ENCODE measurements at regions not wholly inside any gene's neighbourhood (a gene's known extent, or its start where the extent isn't known, plus 50 kb on each side); places are given as distances from the start of the nearest gene placed in this dataset.

DNA sequence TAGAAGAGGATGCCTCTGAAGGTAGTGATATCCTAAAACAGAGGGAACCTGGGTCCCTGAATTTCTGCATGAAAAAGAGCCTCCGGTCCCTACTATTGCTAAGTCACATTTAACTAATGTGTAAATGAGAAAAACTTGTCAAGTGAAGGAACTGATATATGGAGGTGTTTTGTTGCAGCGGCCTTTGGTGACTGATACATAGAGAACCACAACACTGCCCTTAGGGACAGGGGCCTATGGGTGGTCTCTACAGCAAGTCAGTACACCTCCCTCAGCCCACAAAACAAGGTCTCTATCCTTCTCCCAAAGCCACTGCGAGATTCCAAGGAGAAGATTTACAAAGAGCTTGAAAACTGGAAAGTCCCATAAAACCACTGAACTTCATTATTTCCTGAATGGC, 275.3 kb downstream of the SOX9 start:
- TF ChIP-seq EZH2phosphoT487 (IDR thresholded peaks at IDR 0.05; ENCODE audit: low read length): no peak
- TF ChIP-seq, protein P1, sequence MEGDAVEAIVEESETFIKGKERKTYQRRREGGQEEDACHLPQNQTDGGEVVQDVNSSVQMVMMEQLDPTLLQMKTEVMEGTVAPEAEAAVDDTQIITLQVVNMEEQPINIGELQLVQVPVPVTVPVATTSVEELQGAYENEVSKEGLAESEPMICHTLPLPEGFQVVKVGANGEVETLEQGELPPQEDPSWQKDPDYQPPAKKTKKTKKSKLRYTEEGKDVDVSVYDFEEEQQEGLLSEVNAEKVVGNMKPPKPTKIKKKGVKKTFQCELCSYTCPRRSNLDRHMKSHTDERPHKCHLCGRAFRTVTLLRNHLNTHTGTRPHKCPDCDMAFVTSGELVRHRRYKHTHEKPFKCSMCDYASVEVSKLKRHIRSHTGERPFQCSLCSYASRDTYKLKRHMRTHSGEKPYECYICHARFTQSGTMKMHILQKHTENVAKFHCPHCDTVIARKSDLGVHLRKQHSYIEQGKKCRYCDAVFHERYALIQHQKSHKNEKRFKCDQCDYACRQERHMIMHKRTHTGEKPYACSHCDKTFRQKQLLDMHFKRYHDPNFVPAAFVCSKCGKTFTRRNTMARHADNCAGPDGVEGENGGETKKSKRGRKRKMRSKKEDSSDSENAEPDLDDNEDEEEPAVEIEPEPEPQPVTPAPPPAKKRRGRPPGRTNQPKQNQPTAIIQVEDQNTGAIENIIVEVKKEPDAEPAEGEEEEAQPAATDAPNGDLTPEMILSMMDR (IDR thresholded peaks at IDR 0.05; ENCODE audit: low read length): no peak
